ENCODE measurements at regions not wholly inside any gene's neighbourhood (a gene's known extent, or its start where the extent isn't known, plus 50 kb on each side); places are given as distances from the start of the nearest gene placed in this dataset.

DNA sequence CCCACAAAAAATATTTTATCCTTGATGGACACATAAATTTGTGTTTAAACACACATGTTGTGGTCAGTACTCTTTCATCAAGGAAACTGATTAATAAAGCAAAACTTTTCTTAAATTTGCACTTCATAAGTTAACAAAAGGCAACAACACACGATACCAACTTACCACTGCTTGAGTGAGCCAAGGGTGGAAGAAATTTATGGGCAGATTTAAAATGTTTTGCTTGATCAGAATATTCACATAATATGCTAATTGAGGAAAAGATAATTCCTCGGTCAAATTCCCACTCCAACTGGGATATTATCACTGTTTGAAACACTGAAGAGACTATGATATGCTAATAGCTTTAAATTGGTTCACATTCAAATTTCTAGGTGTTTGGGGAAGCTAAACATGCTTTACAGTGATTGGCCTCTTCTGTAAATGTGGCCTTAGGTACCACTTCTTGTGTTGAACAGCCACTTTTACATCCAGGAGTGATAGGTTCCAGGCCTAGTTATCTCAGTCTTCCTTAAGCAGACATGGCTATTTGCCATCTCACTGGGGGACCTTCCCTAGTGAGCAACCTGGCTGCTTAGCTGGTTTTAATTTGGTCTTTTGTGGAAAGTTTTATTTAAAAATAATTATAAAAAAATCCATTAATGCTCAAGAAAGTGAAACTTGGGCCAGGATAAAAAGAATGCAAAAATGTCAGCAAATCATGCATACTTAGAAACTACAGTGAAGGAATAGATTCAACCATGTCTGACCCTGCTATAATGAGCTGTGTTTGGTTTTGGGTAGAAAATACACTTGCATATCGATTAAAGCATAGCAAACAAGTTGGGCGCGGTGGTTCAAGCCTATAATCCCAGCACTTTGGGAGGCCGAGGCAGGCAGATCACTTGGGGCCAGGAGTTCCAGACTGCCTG lies 221.2 kb upstream of the MAP3K7 start:
- H3K79me2 ChIP-seq (ENCODE audit: low read length) = no peaks in the 10 kb centered on the region
- H3K9me3 ChIP-seq (ENCODE audit: insufficient read depth, low read length) = no peaks in the 10 kb centered on the region
- H3K4me2 ChIP-seq (ENCODE audit: low read length) = no peak overlapping the region
- H3K9ac ChIP-seq (ENCODE audit: low read length) = no peak overlapping the region
- H3K4me1 ChIP-seq (ENCODE audit: low read length) = no peaks in the 10 kb centered on the region
- no peak overlapping the region for H2AFZ ChIP-seq (ENCODE audit: low read depth, low read length)
- H3K4me3 ChIP-seq (ENCODE audit: low read length) = no peak overlapping the region
- no peak overlapping the region for H3K27ac ChIP-seq (ENCODE audit: low read length)
- TF ChIP-seq, protein P1, sequence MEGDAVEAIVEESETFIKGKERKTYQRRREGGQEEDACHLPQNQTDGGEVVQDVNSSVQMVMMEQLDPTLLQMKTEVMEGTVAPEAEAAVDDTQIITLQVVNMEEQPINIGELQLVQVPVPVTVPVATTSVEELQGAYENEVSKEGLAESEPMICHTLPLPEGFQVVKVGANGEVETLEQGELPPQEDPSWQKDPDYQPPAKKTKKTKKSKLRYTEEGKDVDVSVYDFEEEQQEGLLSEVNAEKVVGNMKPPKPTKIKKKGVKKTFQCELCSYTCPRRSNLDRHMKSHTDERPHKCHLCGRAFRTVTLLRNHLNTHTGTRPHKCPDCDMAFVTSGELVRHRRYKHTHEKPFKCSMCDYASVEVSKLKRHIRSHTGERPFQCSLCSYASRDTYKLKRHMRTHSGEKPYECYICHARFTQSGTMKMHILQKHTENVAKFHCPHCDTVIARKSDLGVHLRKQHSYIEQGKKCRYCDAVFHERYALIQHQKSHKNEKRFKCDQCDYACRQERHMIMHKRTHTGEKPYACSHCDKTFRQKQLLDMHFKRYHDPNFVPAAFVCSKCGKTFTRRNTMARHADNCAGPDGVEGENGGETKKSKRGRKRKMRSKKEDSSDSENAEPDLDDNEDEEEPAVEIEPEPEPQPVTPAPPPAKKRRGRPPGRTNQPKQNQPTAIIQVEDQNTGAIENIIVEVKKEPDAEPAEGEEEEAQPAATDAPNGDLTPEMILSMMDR (IDR thresholded peaks at IDR 0.05; ENCODE audit: low read depth, low read length) = no peak
- TF ChIP-seq EZH2phosphoT487 (IDR thresholded peaks at IDR 0.05; ENCODE audit: low read depth) = no peak
- H3K36me3 ChIP-seq (replicated peaks; ENCODE audit: low read depth, low read length) = no peaks in the 10 kb centered on the region
- no peaks in the 10 kb centered on the region for H4K20me1 ChIP-seq (ENCODE audit: insufficient read depth, low read length)
- H3K27me3 ChIP-seq (ENCODE audit: low read depth, low read length) = 0 out of 2 replicates have a peak, but pooled peaks cover 2% of the 10 kb centered on the region

DNA sequence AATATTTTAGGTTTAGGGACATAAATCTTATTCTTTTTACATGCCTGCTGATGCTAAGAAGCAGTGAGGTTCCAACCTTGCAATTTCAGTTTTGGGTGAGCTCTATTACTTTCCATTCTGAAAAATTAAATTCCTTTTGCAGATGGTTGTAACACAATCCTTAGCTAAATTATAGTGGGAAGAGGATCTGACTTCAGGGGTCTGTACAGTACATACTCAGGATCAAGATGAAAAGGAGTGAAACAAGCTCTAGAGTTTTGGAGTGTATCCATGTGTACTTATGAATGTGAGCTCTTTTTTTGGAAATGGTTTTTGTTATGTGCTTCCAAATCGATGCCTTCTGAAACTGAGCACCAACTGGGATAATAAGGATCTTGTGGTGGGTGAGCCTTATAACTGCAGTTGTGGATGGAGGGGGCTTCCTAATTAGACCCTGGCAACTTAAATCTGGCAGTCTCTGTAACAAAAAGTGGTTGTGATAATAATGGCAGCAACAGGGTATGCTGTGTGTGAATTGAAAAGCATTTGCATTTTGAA lies 218.8 kb upstream of the MAP3K7 start:
- no peaks in the 10 kb centered on the region for H3K36me3 ChIP-seq (replicated peaks; ENCODE audit: low read depth, low read length)
- H3K9me3 ChIP-seq (ENCODE audit: insufficient read depth, low read length) = no peaks in the 10 kb centered on the region
- no peak overlapping the region for H3K4me3 ChIP-seq (ENCODE audit: low read length)
- 0 out of 2 replicates have a peak, but pooled peaks cover 2% of the 10 kb centered on the region for H3K27me3 ChIP-seq (ENCODE audit: low read depth, low read length)
- no peaks in the 10 kb centered on the region for H3K4me1 ChIP-seq (ENCODE audit: low read length)
- no peak overlapping the region for H3K9ac ChIP-seq (ENCODE audit: low read length)
- H2AFZ ChIP-seq (ENCODE audit: low read depth, low read length) = no peak overlapping the region
- H3K4me2 ChIP-seq (ENCODE audit: low read length) = no peak overlapping the region
- no peaks in the 10 kb centered on the region for H3K79me2 ChIP-seq (ENCODE audit: low read length)
- H4K20me1 ChIP-seq (ENCODE audit: insufficient read depth, low read length) = no peaks in the 10 kb centered on the region
- no peak for TF ChIP-seq EZH2phosphoT487 (IDR thresholded peaks at IDR 0.05; ENCODE audit: low read depth)
- TF ChIP-seq, protein P1 (IDR thresholded peaks at IDR 0.05; ENCODE audit: low read depth, low read length) = no peak
- no peak overlapping the region for H3K27ac ChIP-seq (ENCODE audit: low read length)

DNA sequence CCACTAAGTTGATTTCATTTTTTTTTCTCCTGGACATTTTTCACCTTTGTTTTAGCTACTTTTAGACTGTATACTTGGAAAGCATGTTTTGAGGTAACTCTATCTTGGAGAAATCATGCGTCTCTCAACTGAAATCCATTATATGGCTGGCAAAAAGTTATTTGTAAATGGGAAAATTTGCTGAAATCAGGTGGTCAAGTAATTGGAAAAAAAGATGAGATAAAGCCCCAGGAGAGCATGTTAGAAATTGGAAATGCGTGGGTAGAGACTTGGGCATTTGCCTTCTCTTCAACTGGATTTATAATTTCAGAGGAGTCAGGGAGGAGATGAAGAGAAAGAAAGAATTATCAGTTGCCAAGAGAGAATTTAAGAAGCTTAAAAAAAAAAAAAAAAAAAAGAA lies 217.1 kb upstream of the MAP3K7 start:
- H3K9me3 ChIP-seq (ENCODE audit: insufficient read depth, low read length) = no peaks in the 10 kb centered on the region
- H3K4me1 ChIP-seq (ENCODE audit: low read length) = no peaks in the 10 kb centered on the region
- no peak overlapping the region for H3K9ac ChIP-seq (ENCODE audit: low read length)
- H4K20me1 ChIP-seq (ENCODE audit: insufficient read depth, low read length) = no peaks in the 10 kb centered on the region
- no peak overlapping the region for H3K27ac ChIP-seq (ENCODE audit: low read length)
- no peak for TF ChIP-seq EZH2phosphoT487 (IDR thresholded peaks at IDR 0.05; ENCODE audit: low read depth)
- TF ChIP-seq, protein P1 (IDR thresholded peaks at IDR 0.05; ENCODE audit: low read depth, low read length) = no peak
- H3K4me3 ChIP-seq (ENCODE audit: low read length) = no peak overlapping the region
- H3K27me3 ChIP-seq (ENCODE audit: low read depth, low read length) = 0 out of 2 replicates have a peak, but pooled peaks cover 2% of the 10 kb centered on the region
- H3K79me2 ChIP-seq (ENCODE audit: low read length) = no peaks in the 10 kb centered on the region
- no peaks in the 10 kb centered on the region for H3K36me3 ChIP-seq (replicated peaks; ENCODE audit: low read depth, low read length)
- no peak overlapping the region for H3K4me2 ChIP-seq (ENCODE audit: low read length)
- H2AFZ ChIP-seq (ENCODE audit: low read depth, low read length) = no peak overlapping the region

DNA sequence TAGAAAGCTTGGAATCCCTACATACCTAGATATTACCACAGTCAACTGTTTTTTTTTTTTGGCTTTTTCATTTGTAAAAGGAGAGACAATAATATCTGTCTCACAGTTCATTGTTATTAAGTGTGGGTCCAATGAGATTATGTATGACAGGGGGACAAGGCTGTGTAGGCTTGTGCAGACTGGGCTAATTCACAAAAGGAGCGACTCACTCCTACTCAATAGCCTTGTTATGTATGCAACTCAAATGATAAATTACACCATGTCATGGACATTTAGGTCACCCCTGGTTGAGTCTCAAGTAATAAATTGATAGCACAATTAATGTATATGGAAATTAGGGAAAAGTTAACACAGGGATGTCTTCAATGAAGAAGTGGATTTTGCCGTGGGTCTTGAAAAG lies 208.2 kb upstream of the MAP3K7 start:
- H3K9ac ChIP-seq (ENCODE audit: low read length) = no peak overlapping the region

More for the DNA sequence above, 208.2 kb upstream of the MAP3K7 start:
- Histone ChIP-seq H2AFZ (ENCODE audit: low read depth, low read length) (no peak overlapping the region), H3K4me3 (ENCODE audit: low read length) (no peak overlapping the region), H3K9me3 (ENCODE audit: insufficient read depth, low read length) (no peaks in the 10 kb centered on the region), H3K79me2 (ENCODE audit: low read length) (no peaks in the 10 kb centered on the region), H3K36me3 (replicated peaks; ENCODE audit: low read depth, low read length) (no peaks in the 10 kb centered on the region), H3K4me2 (ENCODE audit: low read length) (no peak overlapping the region), H3K27ac (ENCODE audit: low read length) (no peak overlapping the region), H3K4me1 (ENCODE audit: low read length) (no peaks in the 10 kb centered on the region), H4K20me1 (ENCODE audit: insufficient read depth, low read length) (no peaks in the 10 kb centered on the region), H3K27me3 (ENCODE audit: low read depth, low read length) (no peaks in the 10 kb centered on the region)
- TF ChIP-seq, protein P1 (IDR thresholded peaks at IDR 0.05; ENCODE audit: low read depth, low read length) = no peak
- no peak for TF ChIP-seq EZH2phosphoT487 (IDR thresholded peaks at IDR 0.05; ENCODE audit: low read depth)

Measured in OCI-LY3 (cell line).